ENCODE measurements at regions not wholly inside any gene's neighbourhood (a gene's known extent, or its start where the extent isn't known, plus 50 kb on each side); places are given as distances from the start of the nearest gene placed in this dataset.

- TF ChIP-seq CTCF (IDR thresholded peaks at IDR 0.05 in 4 of 5, conservative IDR thresholded peaks at IDR 0.05 in 1 of 5) (no peak), POLR2A (IDR thresholded peaks at IDR 0.05) (no peak)
These were observed 468.5 kb downstream of the TMEM232 start for GRCh38 chr5:110257971-110258370.
